ENCODE measurements at regions not wholly inside any gene's neighbourhood (a gene's known extent, or its start where the extent isn't known, plus 50 kb on each side); places are given as distances from the start of the nearest gene placed in this dataset.

DNA sequence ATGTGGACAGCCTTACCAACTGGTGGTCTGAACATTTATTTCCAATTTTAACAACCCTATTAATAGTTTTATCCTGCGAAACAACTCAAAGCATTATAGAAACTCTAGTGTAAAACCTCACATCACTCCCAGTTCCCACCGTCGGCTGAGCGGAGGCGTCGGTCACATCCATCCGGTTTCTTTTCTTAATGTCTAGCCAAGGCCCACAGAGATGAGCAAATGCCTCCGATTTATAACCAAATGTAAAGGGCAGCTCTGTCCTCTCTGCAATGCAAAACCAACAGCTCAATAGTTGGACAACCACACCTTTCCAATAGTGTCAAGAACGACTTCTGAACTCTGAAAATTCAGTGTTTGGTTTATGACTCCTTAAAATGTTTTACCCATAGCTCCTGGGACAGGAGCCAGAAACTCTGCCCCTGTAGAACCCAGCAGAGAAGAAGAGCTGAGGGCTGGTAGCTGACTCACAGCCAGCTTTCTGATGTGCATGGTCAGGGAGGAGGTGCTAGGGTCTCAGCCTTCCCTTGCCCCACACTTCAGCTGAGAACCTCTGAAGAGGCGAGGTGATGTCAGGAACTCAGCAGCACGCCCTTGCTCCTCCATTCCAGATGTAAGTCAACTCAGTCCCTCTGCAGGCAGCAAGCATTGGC, 90.2 kb upstream of the UQCRFS1 start:
- Histone ChIP-seq H3K36me3 (ENCODE audit: control insufficient read depth in 2 of 4, insufficient read depth in 4 of 4, low read length in 3 of 4) (no peaks in the 10 kb centered on the region), H3K4ac (replicated peaks; ENCODE audit: insufficient read length, low read depth, low read length) (no peak overlapping the region), H3K27me3 (replicated peaks in 1 of 4; ENCODE audit: control insufficient read depth in 3 of 4, extremely low read depth in 1 of 4, insufficient read depth in 3 of 4, low read length in 3 of 4) (no peaks in the 10 kb centered on the region; a peak in 1 of 7 replicates), H2BK5ac (ENCODE audit: low read depth, low read length) (no peak overlapping the region), H3K14ac (ENCODE audit: insufficient read length) (no peak overlapping the region), H2BK20ac (ENCODE audit: low read length) (no peak overlapping the region), H3K23ac (ENCODE audit: insufficient read length) (no peak overlapping the region), H2AFZ (ENCODE audit: low read length) (no peak overlapping the region), H3K79me1 (ENCODE audit: low read depth, low read length) (no peaks in the 10 kb centered on the region), H3K4me3 (ENCODE audit: extremely low read depth in 1 of 4, insufficient read depth in 2 of 4, low read depth in 3 of 4, low read length in 4 of 4) (no peak overlapping the region), H2BK12ac (ENCODE audit: low read depth, low read length) (no peak overlapping the region), H4K8ac (ENCODE audit: extremely low read depth, insufficient read depth, low read length) (no peak overlapping the region), H3K27ac (ENCODE audit: low read depth, low read length) (no peak overlapping the region), H3K18ac (ENCODE audit: extremely low read depth, low read length) (no peak overlapping the region), H3K4me2 (ENCODE audit: insufficient read depth in 1 of 2, low read depth in 2 of 2, low read length in 2 of 2) (no peak overlapping the region), H3K9me3 (ENCODE audit: insufficient read depth in 2 of 2, low read depth in 1 of 2, low read length in 1 of 2) (no peaks in the 10 kb centered on the region), H2BK120ac (replicated peaks; ENCODE audit: low read depth, low read length) (no peak overlapping the region), H4K5ac (ENCODE audit: insufficient read length, low read depth, low read length) (no peak overlapping the region), H3K4me1 (replicated peaks in 1 of 4; ENCODE audit: control insufficient read depth in 3 of 4, insufficient read depth in 4 of 4, low read length in 3 of 4) (no peaks in the 10 kb centered on the region), H4K20me1 (replicated peaks in 1 of 2; ENCODE audit: control insufficient read depth in 1 of 2, insufficient read depth in 2 of 2, low read length in 2 of 2) (no peaks in the 10 kb centered on the region), H4K91ac (replicated peaks; ENCODE audit: insufficient read length, low read length) (no peak overlapping the region), H3K79me2 (ENCODE audit: control insufficient read depth in 1 of 2, insufficient read depth in 2 of 2, low read length in 2 of 2) (no peaks in the 10 kb centered on the region), H3K56ac (replicated peaks; ENCODE audit: insufficient read length, low read depth, low read length) (no peak overlapping the region), H3K23me2 (ENCODE audit: low read depth, low read length) (peaks cover 1% of the 10 kb centered on the region; the same call in 1 of the 2 replicates), H2BK15ac (ENCODE audit: low read length) (no peak overlapping the region), H2AK5ac (ENCODE audit: low read depth, low read length) (no peak overlapping the region), H3K9ac (replicated peaks in 1 of 4; ENCODE audit: extremely low read depth in 1 of 4, low read depth in 3 of 4, low read length in 3 of 4) (no peak overlapping the region)
- DNase-seq (ENCODE audit: low read depth in 1 of 2, low spot score in 2 of 2): no peak
- 93% methylated on average over 11 of the region's 11 CpGs; no CpG with 5 or more reads in 1 of the 2 experiments for WGBS, 2 experiments (ENCODE audit: extremely low coverage in 1 of 2, insufficient coverage in 1 of 2, insufficient read length in 1 of 2, insufficient replicate concordance in 2 of 2, low coverage in 1 of 2, low lambda C conversion rate in 2 of 2, missing lambda C conversion rate in 1 of 2)
- ChIA-PET CTCF (ENCODE audit: partially characterized antibody) (interaction anchor here (0.8 to 1.5 kb wide), 3 partner anchors 9 to 220 kb away, joined by 3 to 5 read pairs (median 3); no protein-coding TSS in a partner anchor), POLR2A (ENCODE audit: partially characterized antibody) (interaction anchor here (1.9 kb wide), 1 partner anchor 303 kb away, joined by 4 read pairs; the partner anchor contains the start of gene POP4)
- TF ChIP-seq SP4 (IDR thresholded peaks at IDR 0.05; ENCODE audit: low read length) (no peak), SUZ12 (IDR thresholded peaks at IDR 0.05; ENCODE audit: low read length) (no peak), MAFK (IDR thresholded peaks at IDR 0.05; ENCODE audit: low read depth, low read length) (no peak), SP2 (IDR thresholded peaks at IDR 0.05; ENCODE audit: low read length) (no peak), CHD2 (IDR thresholded peaks at IDR 0.05; ENCODE audit: low read length) (no peak), CTBP2 (IDR thresholded peaks at IDR 0.05; ENCODE audit: borderline replicate concordance, insufficient read depth, insufficient read length, low read length) (no peak), HDAC6 (IDR thresholded peaks at IDR 0.05; ENCODE audit: low read depth, low read length) (no peak), KDM4A (IDR thresholded peaks at IDR 0.05; ENCODE audit: low read depth, low read length, severe bottlenecking) (no peak), RAD21 (IDR thresholded peaks at IDR 0.05 in 1 of 2, conservative IDR thresholded peaks at IDR 0.05 in 1 of 2; ENCODE audit: low read depth in 2 of 2, low read length in 2 of 2) (no peak)
- TF ChIP-seq, protein P1, sequence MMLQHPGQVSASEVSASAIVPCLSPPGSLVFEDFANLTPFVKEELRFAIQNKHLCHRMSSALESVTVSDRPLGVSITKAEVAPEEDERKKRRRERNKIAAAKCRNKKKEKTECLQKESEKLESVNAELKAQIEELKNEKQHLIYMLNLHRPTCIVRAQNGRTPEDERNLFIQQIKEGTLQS (IDR thresholded peaks at IDR 0.05; ENCODE audit: insufficient read depth, low read depth, low read length): no peak
- TF ChIP-seq, protein P2, sequence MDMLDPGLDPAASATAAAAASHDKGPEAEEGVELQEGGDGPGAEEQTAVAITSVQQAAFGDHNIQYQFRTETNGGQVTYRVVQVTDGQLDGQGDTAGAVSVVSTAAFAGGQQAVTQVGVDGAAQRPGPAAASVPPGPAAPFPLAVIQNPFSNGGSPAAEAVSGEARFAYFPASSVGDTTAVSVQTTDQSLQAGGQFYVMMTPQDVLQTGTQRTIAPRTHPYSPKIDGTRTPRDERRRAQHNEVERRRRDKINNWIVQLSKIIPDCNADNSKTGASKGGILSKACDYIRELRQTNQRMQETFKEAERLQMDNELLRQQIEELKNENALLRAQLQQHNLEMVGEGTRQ (IDR thresholded peaks at IDR 0.05; ENCODE audit: low read length): no peak
- no peak for FAIRE-seq
